ENCODE measurements at regions not wholly inside any gene's neighbourhood (a gene's known extent, or its start where the extent isn't known, plus 50 kb on each side); places are given as distances from the start of the nearest gene placed in this dataset.
"Not testable (repeated sequence)": the region's sequence is repeated elsewhere in the genome, so short reads cannot be mapped to it uniquely, and the experiment has no call there.

DNA sequence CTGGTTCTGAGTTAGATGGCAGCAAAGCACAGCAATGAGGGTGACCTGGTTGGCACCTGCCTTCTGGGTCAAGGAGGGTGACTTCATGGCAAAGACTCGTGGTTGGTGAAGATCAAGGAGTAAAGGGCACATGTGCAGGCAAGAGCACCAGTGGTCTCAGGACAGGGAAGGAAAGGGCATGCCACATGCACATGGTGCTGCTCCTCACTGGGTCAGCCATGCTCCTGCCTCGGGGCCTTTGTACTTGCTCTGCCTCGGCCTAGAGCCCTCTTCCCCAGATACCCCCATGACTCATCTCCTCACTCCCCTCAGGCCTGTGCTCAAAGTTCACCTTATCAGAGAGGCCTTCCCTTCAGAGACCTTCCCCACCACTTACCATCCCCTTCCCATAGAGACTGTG is 106.7 kb upstream of the KDM7A start:
- no peak for DNase-seq

DNA sequence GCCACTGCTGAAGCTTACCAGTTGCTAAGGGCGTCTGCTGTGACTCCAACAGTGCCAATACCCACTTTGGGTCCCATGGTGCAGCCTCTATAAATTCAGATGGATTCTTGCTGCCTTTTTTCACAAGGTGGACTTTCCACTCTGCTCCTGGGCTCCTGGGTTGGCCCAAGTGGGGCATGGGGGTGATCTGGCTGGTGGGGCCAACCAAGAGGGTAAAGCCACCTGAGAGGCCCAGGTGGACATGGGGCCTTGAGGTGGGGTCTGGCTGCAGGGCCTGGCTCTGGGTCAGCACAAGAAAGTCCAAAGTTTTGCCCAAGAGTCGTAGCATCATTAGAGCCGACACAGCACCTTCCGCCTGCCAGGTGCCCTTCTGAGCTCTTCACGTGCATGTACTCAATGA is 105.2 kb upstream of the KDM7A start:
- no peak for DNase-seq

DNA sequence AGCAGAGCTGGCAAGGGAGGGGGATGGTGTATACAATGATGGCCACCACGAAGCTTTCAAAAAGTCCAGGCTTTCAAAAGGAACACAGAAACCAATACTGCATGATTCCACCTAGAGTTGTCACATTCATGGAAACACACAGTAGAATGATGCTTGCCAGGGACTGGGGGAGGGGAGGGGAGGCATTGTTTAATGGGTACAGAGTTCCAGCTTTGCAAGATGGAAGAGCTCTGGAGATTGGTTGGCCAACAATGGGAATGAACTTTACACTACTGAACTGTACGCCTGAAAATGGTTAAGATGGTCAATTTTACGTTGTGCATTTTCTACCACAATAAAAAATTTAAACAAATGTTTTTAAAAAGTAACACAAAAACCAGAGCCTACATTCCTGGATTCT is 104.5 kb upstream of the KDM7A start:
- DNase-seq: no peak

DNA sequence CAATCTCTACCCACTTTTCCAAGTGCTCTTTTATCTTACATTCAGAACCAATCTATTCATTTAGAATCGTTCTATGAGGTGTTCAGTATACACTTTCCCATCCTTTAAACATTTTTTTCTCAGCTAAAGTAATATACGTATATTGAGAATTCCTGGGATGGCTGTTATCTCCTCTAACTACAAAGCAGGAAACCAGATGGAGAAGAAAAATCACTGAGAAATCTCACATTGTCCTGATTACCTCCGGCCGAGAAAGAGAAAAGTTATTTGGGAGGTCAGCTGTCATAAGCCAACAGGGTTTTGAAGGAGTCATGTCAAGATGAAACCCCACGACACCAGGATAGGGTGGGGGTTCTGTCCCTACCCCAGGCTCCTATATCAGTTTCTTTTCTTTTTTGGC is 99.2 kb upstream of the KDM7A start:
- no peak for DNase-seq

DNA sequence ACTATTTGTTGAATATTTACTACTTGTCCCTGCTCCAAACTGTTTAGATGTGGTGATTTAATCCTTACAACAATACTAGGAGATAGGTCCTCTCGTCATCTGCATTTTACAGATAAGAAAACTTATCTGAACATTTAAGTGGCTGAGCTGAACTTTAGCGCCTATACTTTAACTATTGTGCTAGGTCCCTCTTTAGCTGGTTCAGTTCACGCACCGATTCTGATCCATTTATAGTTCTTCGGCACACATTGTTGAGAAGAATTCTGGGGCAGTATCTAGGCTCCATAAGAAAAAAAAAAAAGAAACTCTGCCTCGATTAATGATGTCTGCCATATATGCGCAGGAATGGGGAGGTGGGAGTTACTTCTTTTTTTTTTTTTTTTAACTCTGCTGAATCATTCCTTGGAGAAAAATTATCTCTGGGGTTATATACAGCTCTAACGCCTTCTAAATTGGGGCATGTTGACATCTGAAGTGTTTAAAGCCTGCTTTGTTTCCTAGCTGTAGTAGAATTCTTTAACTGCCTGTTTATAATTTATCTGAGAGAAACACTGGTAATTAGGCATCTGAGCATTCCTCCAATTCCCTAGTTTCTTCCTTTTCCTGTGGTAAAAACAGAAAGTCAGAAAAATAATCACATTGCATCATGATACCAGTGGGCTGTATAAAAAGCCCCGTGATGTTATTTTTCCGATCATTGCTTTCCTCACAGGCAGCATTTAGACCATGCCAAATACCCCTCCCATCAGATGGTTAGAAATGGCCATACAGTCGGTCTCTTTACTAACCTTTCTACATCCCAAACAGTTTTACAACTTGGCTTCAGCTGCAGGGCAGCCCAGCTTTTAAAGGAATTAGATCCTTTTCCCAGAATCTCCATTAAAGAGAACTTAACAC is 98.5 kb upstream of the KDM7A start:
- DNase-seq: no peak

DNA sequence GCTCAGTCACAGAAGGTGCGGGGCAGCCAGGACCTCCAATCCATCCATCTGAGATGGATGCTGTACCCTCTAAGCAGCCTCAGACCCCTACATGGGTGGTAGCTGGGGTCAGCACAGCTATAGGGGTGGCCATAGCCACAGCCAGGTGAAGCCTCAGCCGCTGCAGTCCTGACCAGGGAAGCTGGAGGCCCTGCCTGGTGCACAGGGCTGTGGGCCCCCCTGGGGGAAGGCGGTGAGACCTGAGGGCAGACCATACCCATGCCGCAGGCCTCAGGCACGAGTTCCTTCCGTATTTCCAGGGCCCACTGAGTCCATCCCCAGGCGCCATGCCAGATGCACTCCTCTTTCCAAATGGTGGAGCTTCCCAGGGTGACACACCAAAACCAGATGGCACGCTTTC is 96.6 kb upstream of the KDM7A start:
- no peak for DNase-seq

DNA sequence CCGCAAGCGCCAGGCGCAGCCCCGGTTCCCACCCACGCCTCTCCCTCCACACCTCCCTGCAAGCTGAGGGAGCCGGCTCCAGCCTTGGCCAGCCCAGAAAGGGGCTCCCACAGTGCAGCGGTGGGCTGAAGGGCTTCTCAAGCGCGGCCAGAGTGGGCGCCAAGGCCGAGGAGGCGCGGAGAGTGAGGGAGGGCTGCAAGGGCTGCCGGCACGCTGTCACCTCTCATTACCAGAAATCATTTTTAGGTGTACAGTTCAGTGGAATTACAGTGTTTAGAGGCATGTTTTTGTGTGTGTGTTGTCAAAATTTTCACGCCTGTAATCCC is 94.8 kb upstream of the KDM7A start:
- DNase-seq: not testable (repeated sequence)

DNA sequence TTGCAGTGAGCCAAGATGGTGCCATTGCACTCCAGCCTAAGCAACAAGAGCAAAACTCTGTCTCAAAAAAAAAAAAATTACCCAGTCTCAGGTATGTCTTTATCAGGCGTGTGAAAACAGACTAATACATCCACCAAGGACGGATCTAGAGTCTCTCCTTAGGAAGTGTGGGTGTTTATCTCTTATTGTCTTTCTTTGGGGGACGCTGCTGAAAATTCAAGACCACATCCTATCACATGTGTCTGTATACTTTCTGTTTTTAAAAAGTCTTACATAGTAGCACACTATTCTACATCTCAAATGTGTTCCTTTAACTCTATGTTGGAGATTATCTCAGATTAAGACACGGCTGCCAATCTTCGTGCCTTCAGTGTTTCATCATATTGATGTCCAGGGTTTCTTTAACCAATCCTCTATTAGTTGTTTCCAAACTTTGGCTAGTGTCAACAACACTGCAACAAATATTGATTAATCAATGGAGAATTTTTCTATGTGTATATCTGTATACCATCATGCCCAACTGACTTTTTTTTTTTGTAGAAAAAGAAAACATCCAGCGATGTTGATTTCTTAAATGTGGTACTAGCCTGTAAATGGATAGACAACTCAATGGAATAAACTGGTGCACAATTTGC is 92.3 kb upstream of the KDM7A start:
- DNase-seq: no peak

DNA sequence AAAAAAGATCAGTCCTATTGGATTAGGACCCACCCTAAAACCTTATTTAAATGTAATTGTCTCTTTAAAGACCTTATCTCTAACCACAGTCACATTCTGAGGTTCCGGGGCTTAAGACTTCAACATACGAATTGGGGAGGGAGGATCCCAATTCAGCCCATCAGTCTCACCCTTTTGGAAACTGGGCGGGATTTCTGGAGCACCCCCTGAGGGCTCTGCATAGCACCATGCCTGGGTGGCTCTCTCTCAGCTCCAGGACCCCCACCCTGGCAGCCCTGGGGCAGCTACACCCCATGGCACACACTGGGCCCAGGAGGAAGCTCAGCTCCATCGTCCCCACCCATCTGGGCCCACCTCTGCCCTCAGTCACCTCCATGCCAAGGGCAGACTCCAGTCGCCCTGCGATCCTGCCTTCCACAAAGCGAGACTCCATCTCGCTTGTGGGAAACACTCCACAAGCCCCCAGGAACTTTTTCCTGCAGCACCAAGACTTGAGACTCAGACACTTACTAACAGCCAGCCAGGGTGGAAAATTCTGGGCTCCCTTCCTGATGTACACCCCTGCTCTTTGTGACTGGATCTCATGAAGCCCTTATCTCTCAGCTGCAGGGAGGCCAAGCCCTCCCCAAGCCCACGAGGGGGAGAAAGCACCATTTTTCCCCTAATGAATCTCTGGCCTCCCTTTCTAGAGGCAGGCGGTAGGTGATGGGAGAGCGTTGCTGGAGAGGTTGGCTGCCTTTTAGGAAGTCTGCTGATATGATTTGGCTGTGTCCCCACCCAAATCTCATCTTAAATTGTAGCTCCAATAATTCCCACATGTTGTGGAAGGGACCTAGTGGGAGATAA is 90.8 kb upstream of the KDM7A start:
- DNase-seq: no peak

DNA sequence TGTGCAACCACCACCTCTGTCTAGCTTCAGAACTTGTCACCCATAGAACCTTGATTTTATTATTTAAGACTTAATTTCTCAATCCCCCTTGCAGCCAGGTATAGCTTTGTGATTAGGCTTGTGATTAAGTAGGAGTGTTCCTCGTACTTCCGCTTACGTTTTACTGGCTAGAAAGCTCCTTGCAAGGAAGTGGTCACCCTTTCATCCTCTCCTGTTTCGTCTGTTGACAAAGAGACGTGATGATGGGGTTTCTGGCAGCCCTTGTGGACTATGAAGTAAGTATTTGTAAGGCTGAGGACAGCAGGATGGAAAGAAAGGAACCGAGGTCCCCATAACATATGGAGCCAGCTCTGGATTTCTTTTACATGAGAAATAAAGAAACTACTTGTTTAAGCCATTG is 86.5 kb upstream of the KDM7A start:
- no peak for DNase-seq

DNA sequence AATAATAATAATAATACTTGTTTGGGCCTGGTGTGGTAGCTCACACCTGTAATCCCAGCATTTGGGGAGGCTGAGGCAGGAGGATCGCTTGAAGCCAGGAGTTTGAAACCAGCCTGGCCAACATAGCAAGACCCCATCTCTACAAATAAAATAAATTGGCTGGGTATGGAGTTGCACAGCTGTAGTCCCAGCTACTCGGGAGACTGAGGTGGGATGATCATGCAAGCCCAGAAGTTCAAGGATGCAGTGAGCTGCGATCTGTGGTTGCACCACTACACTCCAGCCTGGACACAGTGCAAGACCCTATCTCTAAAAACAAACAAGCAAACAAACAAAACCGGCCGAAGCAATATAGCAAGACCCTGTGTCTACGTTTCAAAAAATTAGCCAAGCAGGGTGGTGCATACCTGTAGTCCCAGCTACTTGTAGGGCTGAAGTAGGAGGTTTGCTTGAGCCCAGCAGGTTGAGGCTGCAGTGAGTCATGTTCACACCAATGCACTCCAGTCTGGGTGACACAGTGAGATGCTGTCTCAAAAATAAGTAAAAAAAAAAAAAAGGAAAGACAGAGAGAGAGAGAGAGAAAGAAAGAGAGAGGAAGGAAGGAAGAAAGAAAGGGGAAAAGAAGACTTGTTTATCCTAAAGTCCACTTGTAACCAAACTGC is 85.6 kb upstream of the KDM7A start:
- DNase-seq: no peak

DNA sequence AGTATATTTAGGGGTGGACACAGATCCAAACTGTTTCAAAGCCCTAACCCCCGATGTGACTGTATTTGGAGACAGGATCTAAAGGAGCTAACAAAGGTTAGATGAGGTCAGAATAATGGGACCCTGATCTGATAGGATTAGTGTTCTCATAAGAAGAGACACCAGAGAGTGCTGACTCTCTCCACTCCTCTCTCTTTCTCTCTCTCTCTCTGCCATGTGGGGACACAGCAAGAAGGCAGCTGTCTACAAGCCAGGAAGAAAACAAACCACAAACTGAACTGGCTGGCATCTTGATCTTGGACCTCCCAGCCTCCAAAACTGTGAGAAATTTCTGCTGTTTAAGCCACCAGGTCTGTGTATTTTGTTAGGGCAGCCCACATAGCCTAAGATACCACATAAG is 84.7 kb upstream of the KDM7A start:
- DNase-seq: no peak

DNA sequence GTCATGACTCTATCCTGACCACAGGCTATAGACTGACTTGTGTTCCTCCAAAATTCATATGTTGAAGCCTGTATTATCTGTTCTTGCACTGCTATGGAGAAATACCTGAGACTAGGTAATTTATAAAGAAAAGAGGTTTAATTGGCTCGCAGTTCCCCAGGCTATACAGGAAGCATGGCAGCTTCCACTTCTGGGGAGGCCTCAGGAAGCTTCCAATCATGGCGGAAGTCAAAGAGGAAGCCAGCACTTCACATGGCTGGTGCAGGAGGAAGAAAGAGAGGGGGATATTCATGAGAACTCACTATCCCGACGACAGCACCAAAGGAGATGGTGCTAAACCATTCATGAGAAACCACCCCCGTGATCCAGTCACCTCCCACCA is 84.3 kb upstream of the KDM7A start:
- DNase-seq: no peak

DNA sequence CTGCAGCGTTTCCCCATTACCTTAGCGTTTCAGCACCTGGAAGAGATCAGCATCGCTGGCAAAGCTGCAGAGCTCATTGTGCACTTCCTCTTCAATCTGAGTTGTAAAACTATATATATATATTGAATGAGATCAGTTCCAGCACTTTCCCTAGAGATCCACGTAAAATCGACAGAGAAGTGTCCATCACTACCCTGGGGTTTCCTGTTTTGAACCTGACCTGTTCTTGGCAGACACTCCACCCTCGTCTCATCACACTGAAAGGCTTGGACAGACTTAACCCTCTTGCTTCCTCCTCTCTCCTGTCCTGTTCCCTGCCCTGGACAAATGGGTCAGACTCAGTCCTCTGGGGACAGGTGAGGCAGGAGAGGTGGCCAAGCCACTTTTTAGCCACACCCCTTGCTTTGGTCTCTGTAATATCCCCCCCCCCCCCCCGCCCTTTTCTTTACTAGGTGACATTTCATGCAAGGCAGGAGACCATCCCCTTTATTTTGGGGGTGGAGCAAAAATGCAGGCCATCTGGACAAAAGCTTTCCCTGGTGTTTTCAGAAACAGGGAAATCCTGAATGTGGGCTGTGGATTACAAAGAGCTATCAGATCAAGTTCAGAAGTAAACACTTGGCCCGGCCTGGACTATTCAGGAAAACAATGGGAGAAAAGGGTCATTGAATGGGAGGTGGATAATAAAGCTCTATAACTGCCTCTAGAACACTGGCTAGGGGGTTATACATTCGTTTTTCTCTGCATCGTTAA is 83.7 kb upstream of the KDM7A start:
- DNase-seq: peak in 1 of 2 experiments; percentile 48

DNA sequence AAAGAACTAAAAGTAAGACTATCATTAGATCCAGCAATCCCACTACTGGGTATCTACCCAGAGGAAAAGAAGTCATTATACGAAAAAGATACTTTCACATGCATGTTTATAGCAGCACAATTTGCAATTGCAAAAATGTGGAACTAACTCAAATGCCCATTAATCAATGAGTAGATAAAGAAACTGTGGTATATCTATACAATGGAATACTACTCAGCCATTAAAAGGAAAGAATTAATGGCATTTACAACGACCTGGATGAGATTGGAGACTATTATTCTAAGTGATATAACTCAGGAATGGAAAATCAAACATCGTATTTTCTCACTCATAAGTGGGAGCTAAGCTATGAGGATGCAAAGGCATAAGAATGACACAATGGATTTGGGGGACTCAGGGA is 80.5 kb upstream of the KDM7A start:
- DNase-seq: not testable (repeated sequence)

DNA sequence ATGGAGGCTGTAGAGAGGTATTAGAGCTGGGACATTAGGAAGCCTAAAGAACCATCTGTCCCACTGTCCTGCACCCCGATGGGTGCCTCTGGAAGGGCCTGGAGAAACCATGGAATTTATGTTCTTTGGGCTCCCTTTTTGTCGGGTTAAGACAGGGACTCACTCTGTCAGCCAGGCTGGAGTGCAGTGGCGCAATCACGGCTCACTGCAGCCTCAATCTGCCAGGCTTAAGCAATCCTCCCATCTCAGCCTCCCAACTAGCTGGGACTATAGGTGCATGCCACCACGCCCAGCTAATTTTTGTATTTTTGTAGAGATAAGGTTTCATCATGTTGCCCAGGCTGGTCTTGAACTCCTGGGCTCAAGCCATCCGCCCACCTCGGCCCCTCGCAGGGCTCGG is 78.2 kb upstream of the KDM7A start:
- DNase-seq: not testable (repeated sequence)

DNA sequence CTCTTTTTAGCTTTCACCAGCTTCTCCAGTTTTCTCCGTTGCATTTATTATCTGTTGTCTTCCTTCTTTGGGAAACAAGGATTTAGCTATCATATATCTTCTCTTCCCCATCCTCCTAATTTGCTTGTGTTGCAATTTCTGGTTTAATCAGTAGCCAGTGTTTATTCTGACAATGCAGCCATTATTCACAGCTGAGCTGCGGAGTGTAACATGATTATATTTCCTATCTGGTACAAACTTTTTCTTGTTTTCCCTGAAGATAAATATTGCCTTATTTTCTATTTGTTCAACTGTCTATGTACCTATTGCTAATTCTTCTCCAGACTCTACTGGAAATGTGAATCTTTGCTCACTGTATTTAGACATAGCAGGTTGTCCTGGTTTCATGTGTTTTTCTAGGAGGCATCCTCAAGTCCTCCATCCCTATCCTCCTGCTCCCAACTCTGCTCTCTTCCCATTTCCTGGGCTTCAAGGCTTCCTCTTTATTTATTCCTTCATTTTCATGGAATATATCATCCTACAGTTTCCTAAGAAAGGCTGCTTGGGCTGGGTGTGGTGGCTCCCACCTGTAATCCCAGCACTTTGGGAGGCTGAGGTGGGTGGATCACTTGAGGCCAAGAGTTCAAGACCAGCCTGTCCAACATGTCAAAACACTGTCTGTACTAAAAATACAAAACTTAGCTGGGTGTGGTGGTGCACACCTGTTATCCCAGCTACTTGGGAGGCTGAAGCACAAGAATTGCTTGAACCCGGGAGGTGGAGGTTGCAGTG is 72.4 kb upstream of the KDM7A start:
- no peak for DNase-seq

DNA sequence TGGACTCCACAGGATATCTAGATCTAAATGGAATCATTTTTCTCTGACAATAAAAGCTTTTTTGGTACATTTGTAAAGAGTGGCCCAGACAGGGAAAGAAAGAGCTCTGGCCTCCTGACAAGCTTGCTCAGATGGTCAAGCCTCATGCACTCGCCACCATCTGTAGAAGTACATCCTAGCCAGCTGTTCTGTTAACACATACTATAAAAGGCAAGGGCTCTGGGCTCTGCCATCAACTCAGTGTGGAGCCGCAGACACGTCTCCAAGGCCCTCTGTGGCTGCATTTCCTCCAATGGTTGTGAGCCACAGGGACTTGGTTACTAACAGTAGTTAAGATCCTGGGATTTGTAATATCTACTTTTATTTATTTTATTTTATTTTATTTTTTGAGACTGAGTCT is 70.8 kb upstream of the KDM7A start:
- no peak for DNase-seq

DNA sequence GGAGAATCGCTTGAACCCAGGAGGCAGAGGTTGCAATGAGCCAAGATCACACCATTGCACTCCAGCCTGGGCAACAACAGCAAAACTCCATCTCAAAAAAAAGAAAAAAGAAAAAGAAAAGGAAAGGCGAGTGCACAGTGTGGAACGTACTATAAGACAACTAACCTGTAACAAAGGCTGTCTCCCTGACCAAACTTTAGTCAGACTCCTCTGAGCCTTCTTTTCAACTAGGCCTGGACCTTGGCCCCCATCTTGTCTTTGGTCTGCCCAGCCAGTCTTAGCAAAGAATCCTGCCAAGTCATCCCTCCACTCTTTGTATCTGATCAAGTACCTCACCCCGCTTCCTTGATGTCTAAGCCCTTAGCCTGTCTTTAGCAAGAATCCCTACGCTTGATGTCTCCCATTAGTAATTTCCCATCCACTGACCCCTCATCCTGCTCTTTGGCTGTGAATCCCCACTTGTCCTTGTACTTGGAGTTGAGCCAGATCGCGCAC is 68.9 kb upstream of the KDM7A start:
- no peak for DNase-seq

DNA sequence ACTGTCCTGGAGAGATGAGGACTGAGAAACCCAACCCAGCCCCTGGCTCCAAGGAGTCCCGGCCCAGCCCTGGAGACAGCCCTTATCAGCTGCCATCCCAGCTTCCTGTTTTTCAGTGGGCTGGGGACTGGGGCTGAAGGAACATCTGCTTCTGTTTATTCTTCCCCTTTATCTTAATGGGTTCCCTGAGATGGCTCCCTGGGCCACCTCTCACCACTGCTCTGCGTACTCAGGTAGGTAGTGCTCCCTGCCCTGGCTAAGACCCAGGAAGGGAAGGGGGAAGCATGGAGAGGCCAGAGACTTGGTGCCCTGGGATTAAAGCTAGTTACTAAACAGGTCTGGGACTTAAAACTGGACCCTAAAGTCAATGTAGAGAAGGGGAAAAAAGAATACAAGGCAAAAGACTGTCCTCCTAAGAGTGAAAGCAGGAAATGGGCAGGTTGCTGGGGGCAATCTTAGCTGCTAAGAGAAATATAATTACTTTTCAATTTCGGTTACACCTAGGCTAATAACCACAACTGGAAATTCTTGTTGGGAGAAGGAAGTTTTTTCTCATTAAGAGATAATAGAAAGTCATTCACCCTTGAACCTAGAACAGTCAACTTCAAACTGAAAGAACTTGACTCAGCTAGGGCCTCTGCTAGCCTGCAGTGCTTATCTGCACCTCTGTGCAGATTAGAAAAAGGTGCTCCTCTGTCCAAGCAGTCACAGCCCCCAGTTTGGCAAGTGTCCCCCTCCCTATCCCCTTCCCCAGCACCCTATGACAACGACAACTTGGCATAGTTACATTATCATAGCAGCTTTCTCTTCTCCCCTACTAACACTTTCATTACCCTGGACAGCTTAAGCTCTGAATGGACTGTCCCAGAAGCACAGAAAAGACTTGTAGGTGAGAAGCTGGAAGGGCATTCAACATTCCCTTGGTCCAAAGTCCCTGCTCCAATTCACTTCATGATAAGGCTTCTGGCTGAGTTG is 65.6 kb upstream of the KDM7A start:
- no peak for DNase-seq

DNA sequence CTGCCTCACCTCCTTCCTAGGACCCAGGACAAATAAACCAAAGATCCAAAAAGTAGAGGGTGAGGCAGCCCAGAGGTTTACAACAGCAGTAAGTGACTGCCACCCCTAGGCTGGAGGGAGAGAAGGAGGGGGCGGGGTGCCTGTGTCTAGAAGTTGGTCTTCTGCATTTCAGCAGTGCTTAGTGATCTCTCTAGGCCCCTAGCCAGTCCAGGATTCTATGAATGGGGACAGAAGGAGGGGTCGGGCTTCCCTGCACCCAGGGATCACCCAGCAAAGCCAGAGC is 62.8 kb upstream of the KDM7A start:
- no peak for DNase-seq

Data from NCI-H1930 (cell line).